DOHH2 (cell line): ENCODE measurements at regions not wholly inside any gene's neighbourhood (a gene's known extent, or its start where the extent isn't known, plus 50 kb on each side); places are given as distances from the start of the nearest gene placed in this dataset.

Experiments
- EZH2phosphoT487 ChIP-seq: fragments of 200-600 bp; sonication (generic); IDR thresholded peaks from 2 replicates; pipeline ENCODE4 v1.6.1; 2017; ENCODE audit warnings: borderline replicate concordance, mild to moderate bottlenecking, antibody characterized with exemption, low read length, moderate library complexity, mixed read lengths
- TF ChIP-seq, protein P1 (sequence below): fragments of 200-600 bp; sonication (generic); IDR thresholded peaks from one replicate; pipeline ENCODE4 v1.5.1; 2014; ENCODE audit warnings: antibody characterized with exemption, mild to moderate bottlenecking, low read depth, low read length; ENCODE audit not compliant: poor library complexity, severe bottlenecking

DNA sequence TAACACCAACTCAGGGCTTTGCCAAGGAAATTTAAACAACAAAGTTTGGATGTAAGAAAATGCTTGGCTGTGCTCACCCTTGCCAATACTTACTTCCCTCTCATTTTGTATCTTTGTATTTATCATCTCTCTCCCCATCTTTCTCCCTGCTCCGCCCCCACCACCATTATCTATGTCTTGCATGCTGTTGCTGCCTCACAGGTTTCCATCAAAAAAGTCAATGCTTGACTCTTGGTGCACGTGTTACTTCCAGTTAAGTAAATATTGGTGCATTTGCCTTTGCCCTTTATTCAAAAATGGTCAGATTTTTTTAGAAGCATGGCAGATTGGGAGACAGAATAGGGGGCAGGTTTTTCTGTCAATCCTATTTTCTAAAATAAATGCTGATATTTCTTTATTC lies 626.0 kb downstream of the ACTR3B start:
- TF ChIP-seq, protein P1, sequence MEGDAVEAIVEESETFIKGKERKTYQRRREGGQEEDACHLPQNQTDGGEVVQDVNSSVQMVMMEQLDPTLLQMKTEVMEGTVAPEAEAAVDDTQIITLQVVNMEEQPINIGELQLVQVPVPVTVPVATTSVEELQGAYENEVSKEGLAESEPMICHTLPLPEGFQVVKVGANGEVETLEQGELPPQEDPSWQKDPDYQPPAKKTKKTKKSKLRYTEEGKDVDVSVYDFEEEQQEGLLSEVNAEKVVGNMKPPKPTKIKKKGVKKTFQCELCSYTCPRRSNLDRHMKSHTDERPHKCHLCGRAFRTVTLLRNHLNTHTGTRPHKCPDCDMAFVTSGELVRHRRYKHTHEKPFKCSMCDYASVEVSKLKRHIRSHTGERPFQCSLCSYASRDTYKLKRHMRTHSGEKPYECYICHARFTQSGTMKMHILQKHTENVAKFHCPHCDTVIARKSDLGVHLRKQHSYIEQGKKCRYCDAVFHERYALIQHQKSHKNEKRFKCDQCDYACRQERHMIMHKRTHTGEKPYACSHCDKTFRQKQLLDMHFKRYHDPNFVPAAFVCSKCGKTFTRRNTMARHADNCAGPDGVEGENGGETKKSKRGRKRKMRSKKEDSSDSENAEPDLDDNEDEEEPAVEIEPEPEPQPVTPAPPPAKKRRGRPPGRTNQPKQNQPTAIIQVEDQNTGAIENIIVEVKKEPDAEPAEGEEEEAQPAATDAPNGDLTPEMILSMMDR, result no peak
- TF ChIP-seq EZH2phosphoT487, result no peak
